Prostate gland (tissue), 2 donors: ENCODE measurements at regions not wholly inside any gene's neighbourhood (a gene's known extent, or its start where the extent isn't known, plus 50 kb on each side); places are given as distances from the start of the nearest gene placed in this dataset.
"Not testable (repeated sequence)": the region's sequence is repeated elsewhere in the genome, so short reads cannot be mapped to it uniquely, and the experiment has no call there.

Source experiments
- POLR2A ChIP-seq: fragments of 450-650 bp; IDR thresholded peaks from one replicate; pipeline ENCODE4 v1.6.1; 2016; ENCODE audit warnings: antibody characterized with exemption, mild to moderate bottlenecking
- TF ChIP-seq, protein P1 (sequence below), 4 experiments: fragments of 200-600 bp in 2 of 4; fragments of 450-650 bp in 2 of 4; sonication (generic) in 2 of 4; IDR thresholded peaks; 1 replicate in 3 of 4; 2 replicates in 1 of 4; pipeline ENCODE4 v1.5.1; 2016 to 2019; ENCODE audit warnings: antibody characterized with exemption in 4 of 4, mild to moderate bottlenecking in 2 of 4, moderate library complexity in 2 of 4

DNA sequence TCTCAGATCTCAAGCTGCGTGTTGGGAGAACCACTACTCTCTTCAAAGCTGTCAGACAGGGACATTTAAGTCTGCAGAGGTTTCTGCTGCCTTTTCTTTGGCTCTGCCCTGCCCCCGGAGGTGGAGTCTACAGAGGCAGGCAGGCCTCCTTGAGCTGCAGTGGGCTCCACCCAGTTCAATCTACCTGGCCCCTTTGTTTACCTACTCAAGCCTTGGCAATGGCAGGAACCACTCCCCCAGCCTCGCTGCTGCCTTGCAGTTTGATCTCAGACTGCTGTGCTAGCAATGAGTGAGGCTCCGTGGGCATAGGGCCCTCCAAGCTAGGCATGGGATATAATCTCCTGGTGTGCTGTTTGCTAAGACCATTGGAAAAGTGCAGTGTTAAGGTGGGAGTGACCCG is 155.6 kb upstream of the EDA2R start:
- TF ChIP-seq POLR2A: not testable (repeated sequence)
- TF ChIP-seq, protein P1, sequence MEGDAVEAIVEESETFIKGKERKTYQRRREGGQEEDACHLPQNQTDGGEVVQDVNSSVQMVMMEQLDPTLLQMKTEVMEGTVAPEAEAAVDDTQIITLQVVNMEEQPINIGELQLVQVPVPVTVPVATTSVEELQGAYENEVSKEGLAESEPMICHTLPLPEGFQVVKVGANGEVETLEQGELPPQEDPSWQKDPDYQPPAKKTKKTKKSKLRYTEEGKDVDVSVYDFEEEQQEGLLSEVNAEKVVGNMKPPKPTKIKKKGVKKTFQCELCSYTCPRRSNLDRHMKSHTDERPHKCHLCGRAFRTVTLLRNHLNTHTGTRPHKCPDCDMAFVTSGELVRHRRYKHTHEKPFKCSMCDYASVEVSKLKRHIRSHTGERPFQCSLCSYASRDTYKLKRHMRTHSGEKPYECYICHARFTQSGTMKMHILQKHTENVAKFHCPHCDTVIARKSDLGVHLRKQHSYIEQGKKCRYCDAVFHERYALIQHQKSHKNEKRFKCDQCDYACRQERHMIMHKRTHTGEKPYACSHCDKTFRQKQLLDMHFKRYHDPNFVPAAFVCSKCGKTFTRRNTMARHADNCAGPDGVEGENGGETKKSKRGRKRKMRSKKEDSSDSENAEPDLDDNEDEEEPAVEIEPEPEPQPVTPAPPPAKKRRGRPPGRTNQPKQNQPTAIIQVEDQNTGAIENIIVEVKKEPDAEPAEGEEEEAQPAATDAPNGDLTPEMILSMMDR (IDR thresholded peaks at IDR 0.05): not testable (repeated sequence)
